GM21825 (cell line): ENCODE measurements at regions not wholly inside any gene's neighbourhood (a gene's known extent, or its start where the extent isn't known, plus 50 kb on each side); places are given as distances from the start of the nearest gene placed in this dataset.

Source experiments
- ATAC-seq: cut with Tn5 transposase; IDR thresholded peaks from one replicate; pipeline ENCODE4 v1.9.1; 2021; ENCODE audit warnings: mild to moderate bottlenecking, moderate library complexity; ENCODE audit not compliant: unreplicated experiment

GRCh38 chr2:163863073-163863472 lies 127.3 kb upstream of the FIGN start:
- ATAC-seq: no peak

DNA sequence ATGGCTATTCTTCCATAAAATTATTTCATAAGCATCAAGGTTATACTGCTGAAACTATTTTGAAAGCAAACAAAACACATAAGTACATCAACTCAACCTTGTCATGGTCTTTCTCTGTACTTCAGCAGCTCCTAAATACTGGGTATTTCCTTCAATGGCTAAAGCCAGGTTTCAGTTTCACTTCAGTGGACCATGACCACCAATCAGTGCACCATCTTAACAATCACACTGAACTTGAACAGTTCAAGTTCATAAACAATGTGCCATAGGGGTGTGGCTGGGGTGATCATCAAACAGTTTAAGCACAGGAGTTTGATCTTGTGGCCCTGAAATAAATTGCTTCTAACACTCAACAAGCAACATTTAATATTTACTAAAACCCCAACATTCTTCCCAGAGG lies 124.1 kb upstream of the FIGN start:
- no peak for ATAC-seq

DNA sequence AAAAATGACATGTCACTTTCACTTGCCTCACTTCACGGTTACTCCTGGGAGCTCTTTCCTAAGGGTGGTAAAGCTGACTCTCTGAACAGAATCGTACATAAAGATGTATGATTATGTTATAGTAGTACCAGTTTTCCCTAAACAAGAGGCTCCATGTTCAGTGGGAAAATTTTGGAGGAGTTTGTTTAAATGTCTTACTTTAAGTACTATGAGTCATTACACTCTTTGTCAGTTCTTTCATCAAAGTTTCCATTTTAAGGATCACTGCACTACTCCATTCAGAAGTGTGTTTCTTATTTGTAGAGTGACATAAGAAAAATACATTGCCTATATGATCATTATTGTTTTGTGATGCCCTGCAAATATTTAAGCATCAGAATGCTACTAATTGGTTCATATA lies 121.1 kb upstream of the FIGN start:
- no peak for ATAC-seq

DNA sequence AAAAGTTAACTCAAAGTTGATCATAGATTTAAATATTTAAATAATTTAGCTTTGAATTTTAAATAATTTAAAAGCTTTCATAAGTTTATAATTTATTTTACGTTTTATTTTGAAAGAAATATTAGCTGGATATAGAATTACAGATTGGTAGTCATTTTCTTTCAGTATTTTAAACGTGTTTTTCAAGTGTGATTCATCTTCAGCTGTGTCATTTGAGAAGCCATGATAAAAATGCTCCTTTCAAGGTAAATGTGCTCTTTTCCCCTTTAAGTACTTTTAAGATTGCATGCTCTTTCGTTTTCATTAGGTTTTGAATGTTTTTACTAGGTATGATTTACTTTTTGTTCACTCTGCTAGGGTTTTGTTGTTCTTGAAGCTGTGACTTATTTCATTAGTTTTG lies 116.8 kb upstream of the FIGN start:
- no peak for ATAC-seq

DNA sequence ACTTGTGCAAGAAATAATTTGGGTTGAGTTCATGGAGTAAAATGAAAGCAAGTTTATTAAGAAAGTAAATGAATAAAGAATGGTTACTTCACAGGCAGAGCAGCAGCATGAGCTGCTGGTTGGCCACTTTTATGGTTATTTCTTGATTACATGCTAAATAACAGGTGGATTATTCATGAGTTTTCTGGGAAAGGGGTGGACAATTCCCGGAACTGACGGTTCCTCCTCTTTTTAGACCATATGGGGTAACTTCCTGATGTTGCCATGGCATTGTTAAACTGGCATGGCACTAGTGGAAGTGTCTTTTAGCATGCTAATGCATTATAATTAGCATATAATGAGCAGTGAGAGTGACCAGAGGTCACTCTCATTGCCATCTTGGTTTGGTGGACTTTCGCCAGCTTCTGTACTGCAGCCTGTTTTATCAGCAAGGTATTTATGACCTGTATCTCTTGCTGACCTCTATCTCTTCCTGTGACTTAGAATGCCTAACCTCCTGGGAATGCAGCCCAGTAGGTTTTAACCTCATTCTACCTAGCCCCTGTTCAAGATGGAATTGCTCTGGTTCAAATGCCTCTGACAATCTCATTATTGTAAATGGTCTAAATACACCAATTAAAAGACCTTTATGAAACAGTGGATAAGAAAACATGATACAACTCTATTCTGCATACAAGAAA lies 114.1 kb upstream of the FIGN start:
- no peak for ATAC-seq

- ATAC-seq: no peak
Measured at GRCh38 chr2:163838890-163839289, 103.1 kb upstream of the FIGN start.

- no peak for ATAC-seq
Measured at GRCh38 chr2:163836167-163836566, 100.4 kb upstream of the FIGN start.

DNA sequence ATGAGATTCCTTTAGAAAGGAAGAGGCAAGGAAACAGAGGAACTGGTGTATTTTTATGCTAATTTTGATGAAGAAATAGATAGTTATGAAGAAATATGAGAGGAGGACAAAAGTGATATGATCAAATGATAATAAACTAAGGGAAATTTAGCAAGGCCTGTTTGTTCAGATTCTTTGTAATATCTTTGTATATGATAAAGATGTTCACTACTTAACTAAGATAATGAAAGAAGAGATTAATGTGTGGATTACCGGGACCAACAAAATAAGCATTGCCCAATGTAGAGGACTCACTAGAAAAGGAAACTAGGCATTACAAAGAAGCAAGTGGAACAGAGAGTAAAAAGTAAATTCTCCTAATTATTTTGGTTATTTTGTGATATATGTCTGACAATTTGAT lies 99.0 kb upstream of the FIGN start:
- ATAC-seq: no peak

- no peak for ATAC-seq
Measured at GRCh38 chr2:163834221-163834620, 98.4 kb upstream of the FIGN start.

DNA sequence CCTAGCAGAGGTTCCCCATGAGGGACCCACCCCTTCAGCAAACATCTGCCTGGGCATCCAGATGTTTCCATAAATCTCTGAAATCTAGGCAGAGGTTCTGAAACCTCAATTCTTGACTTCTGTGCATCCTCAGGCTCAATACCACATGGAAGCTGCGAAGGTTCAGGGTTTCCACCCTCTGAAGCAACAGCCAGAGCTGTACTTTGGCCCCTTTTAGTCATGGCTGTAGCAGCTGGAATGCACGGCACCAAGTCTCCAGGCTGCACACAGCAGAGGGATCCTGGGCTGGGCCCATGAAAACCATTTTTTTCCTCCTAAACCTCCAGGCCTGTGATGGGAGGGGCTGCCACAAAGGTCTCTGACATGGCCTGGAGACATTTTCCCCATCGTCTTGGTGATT lies 93.0 kb upstream of the FIGN start:
- ATAC-seq: no peak

DNA sequence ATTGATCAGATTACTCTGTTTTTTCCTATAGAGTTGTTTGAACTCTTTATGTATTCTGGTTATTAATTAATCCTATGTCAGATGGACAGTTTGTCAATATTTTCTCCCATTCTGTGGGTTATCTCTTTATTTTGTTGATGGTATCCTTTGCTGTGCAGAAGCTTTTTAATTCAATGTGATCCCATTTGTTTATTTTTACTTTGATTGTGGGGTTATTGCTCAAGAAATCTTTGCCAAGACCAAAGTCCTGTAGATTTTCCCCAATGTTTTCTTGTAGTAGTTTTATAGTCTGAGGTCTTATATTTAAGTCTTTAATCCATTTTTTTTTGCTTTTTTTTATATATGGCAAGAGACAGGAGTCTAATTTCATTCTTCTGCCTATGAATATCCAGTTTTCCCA lies 86.2 kb upstream of the FIGN start:
- ATAC-seq: no peak

DNA sequence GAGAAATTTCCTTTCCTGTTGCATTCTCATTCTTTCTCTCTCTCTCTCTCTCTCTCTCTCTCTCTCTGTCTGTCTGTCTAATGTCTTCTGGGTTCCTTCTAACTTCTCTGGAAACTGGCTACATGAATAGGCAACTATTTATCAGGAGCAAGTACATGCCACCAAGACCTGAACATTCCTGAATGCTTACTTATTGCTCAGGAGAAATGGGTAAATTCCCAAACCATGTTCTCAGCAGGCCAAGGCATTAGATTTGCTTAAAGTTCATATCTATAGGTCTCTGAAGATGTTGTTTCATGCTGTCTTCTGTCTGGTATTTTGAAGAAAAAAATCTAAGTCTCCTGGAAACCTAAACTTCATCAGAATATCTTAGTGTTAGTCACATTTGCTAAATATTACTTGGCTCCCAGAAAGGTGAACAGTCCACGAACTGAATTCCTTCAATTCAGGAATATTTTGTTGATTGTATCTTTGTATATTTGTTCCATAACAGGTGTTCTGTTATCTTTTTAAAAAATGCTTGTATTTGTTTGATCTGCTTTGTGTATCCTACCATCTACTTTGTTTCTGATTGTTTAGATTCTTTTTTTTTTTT lies 77.2 kb upstream of the FIGN start:
- no peak for ATAC-seq

GRCh38 chr2:163808406-163808805 lies 72.6 kb upstream of the FIGN start:
- no peak for ATAC-seq

DNA sequence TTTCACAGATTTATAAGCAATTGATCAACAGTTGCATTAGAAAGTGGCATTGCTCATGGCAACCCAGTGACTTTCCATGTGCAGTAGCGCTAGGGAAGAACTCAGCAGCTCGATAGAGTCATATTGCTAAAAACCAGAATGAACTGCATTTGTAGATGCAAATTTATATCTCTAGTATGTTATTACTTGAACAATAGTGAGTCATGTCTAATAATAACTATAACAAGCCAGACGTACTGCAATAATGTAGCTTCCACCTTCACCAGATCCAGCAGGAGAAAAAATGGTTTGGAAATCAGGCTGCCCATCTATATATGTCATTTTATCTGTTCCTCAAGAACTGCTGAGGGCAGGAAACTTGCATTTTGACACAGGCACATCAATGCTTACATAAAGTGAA lies 66.5 kb upstream of the FIGN start:
- ATAC-seq: no peak

- no peak for ATAC-seq
Measured at GRCh38 chr2:163801486-163801885, 65.7 kb upstream of the FIGN start.

DNA sequence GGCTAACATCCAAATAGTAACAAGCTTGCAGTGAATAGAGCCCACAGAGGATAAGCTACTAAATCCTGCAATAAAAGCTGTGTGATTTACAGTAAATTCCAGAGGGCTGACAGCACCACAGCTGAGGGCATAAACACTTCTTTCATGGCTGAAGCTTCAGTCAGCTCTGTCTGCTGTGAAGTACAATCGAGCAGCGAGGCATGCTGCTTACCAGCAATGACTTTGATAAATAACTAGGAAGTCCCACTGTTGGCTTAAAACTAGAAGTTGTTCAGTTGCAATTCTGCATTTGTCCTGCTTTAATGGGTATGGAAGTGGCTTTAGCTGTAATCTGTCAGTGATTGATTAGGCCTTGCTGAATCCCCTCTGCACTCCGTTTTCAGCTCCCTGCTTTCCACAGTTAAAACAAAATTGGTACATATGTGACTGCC lies 65.2 kb upstream of the FIGN start:
- ATAC-seq: no peak

DNA sequence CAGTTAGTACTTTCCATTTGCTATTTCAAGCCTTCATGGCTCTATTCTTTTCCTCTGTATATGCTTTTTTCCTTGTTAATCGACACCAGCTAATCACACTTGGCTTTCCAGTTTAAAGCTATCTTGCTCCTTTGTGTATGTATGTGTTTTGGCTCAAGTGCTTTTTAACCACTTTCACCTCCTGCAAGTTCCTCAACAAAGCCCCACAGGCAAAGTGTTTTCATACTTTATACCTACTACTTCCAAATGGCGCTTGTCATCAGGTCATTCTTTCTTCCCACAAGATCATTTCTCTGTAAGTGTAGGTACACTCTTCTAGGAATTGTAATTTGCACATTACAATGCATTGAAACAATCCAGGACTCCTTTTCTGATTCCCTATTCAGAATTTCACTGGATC lies 64.0 kb upstream of the FIGN start:
- ATAC-seq: no peak

- no peak for ATAC-seq
Measured at GRCh38 chr2:163794635-163795034, 58.8 kb upstream of the FIGN start.
